Epithelial cell of esophagus (primary cell): ENCODE measurements at regions not wholly inside any gene's neighbourhood (a gene's known extent, or its start where the extent isn't known, plus 50 kb on each side); places are given as distances from the start of the nearest gene placed in this dataset.

Source experiments
- DNase-seq: peaks from one replicate; pipeline ENCODE4 v3.0.0; 2010; ENCODE audit warnings: low read depth
- H3K4me3 ChIP-seq: 2 replicates; pipeline ENCODE4 v1.5.1; 2011; ENCODE audit warnings: mild to moderate bottlenecking, low read length, control low read depth
- TF ChIP-seq, protein P1 (sequence below): IDR thresholded peaks from 2 replicates; pipeline ENCODE4 v1.5.1; 2011; ENCODE audit warnings: low read depth, mild to moderate bottlenecking, low read length, control low read depth, inconsistent platforms; ENCODE audit not compliant: insufficient read depth; ENCODE audit errors: missing control alignments

DNA sequence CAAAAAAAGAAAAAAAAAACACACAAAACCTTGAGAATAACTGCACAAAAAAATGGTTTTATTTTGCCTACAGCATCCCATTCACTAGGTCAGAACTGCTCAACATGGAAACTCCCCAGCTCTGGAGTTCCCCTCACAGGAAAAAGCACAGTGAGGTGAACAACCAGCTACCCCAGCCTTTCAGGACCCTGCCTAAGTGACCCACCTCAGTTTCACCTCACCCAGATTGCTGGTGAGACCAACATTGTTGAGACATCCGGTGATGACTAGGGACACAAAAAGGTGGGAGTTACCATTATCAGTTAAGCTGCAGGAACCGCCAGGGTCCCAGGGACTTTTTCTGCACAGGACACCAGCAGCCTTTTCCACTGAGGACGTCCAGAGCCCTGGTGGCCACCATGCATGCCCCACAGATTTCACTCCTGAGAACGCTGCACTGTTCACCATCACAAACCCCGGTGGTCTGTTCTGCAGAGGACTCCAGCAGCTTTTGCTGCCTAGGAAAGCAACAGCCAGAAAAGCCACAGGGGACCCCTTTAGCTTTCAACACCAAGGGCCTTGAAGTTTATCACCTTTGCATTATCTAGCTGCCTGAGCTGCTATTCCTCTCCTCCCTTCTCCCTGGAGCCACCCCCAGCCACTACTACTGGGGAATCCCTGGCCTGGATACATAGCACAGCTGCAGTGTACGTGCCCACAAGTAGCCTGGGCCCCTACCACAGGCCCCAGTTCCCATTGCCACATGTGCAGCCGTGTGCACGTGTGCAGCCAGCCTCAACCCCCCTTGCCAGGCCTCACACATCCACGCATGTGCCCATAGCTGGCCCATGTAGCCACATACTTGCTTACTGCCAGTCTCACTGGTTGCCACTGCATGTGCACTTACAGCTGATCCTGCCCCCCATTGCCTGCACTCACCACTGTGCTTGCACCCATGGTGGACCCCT lies 62.5 kb upstream of the FAR2 start:
- no peak overlapping the region for H3K4me3 ChIP-seq
- TF ChIP-seq, protein P1, sequence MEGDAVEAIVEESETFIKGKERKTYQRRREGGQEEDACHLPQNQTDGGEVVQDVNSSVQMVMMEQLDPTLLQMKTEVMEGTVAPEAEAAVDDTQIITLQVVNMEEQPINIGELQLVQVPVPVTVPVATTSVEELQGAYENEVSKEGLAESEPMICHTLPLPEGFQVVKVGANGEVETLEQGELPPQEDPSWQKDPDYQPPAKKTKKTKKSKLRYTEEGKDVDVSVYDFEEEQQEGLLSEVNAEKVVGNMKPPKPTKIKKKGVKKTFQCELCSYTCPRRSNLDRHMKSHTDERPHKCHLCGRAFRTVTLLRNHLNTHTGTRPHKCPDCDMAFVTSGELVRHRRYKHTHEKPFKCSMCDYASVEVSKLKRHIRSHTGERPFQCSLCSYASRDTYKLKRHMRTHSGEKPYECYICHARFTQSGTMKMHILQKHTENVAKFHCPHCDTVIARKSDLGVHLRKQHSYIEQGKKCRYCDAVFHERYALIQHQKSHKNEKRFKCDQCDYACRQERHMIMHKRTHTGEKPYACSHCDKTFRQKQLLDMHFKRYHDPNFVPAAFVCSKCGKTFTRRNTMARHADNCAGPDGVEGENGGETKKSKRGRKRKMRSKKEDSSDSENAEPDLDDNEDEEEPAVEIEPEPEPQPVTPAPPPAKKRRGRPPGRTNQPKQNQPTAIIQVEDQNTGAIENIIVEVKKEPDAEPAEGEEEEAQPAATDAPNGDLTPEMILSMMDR, result no peak
- DNase-seq, result no peak

DNA sequence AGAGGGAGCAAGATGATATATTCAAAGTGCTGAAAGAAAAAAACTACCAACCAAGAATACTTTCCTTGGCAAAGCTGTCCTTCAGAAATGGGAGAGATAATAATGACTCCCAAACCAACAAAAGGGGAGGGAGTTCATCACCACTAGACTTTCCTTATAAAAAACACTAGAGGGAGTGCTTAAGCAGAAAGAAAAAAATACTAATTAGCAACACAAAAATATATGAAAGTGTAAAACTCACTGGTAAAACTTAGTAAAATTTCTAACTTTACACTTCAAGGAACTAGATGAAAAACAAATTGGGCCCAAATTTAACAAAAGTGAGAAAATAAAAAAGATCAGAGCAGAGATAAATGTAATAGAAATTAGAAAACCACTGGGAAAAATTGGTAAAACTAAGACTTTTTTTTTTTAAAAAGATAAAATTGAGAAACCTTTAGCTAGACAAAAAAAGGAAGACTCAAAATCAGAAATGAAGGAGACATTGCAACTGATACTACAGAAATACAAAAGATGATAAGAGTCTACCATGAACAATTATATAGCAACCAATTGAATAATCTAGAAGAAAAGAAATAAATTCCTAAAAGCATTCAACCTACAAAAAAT lies 60.4 kb upstream of the FAR2 start:
- H3K4me3 ChIP-seq, result no peak overlapping the region
- DNase-seq, result peak; percentile 36
- TF ChIP-seq, protein P1, result peak; percentile 54
